ENCODE measurements at regions not wholly inside any gene's neighbourhood (a gene's known extent, or its start where the extent isn't known, plus 50 kb on each side); places are given as distances from the start of the nearest gene placed in this dataset.

- TF ChIP-seq CTCF (IDR thresholded peaks at IDR 0.05) (no peak), POLR2A (IDR thresholded peaks at IDR 0.05) (no peak)
Observed at GRCh38 chr12:125300249-125300648, 235.0 kb downstream of the AACS start.

Data from heart left ventricle (tissue), 13 donors.